ENCODE measurements at regions not wholly inside any gene's neighbourhood (a gene's known extent, or its start where the extent isn't known, plus 50 kb on each side); places are given as distances from the start of the nearest gene placed in this dataset.
"Not testable (repeated sequence)": the region's sequence is repeated elsewhere in the genome, so short reads cannot be mapped to it uniquely, and the experiment has no call there.

DNA sequence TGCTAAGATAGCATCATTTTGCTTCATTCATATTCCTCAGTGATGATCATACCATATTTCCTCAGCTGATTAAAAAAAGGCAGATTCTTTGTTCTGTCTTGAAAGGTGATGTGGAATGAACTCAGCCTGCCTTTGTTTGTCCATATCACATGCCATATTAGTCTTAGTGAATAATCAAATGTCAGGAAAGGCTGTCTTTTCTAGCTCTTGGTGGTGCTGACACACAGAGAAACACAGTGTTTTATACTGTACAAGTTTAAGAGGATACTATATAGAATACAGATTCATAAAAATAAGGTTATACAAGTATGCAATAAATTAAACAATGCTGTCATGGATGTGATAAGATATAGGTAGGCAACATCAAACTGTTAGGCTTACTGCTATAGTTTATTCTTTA lies 97.1 kb upstream of the FAM98A start:
- TF ChIP-seq, protein P1, sequence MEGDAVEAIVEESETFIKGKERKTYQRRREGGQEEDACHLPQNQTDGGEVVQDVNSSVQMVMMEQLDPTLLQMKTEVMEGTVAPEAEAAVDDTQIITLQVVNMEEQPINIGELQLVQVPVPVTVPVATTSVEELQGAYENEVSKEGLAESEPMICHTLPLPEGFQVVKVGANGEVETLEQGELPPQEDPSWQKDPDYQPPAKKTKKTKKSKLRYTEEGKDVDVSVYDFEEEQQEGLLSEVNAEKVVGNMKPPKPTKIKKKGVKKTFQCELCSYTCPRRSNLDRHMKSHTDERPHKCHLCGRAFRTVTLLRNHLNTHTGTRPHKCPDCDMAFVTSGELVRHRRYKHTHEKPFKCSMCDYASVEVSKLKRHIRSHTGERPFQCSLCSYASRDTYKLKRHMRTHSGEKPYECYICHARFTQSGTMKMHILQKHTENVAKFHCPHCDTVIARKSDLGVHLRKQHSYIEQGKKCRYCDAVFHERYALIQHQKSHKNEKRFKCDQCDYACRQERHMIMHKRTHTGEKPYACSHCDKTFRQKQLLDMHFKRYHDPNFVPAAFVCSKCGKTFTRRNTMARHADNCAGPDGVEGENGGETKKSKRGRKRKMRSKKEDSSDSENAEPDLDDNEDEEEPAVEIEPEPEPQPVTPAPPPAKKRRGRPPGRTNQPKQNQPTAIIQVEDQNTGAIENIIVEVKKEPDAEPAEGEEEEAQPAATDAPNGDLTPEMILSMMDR (IDR thresholded peaks at IDR 0.05) = no peak
- no peak for TF ChIP-seq POLR2A (IDR thresholded peaks at IDR 0.05)
- ATAC-seq (no peak), DNase-seq (no peak)
- Histone ChIP-seq H3K36me3 (no peaks in the 10 kb centered on the region), H3K27me3 (no peaks in the 10 kb centered on the region), H3K4me3 (no peak overlapping the region), H3K27ac (no peak overlapping the region), H3K9me3 (no peaks in the 10 kb centered on the region), H3K4me1 (no peaks in the 10 kb centered on the region)
- intact Hi-C loops (cut with DNase I) = no loop called here

DNA sequence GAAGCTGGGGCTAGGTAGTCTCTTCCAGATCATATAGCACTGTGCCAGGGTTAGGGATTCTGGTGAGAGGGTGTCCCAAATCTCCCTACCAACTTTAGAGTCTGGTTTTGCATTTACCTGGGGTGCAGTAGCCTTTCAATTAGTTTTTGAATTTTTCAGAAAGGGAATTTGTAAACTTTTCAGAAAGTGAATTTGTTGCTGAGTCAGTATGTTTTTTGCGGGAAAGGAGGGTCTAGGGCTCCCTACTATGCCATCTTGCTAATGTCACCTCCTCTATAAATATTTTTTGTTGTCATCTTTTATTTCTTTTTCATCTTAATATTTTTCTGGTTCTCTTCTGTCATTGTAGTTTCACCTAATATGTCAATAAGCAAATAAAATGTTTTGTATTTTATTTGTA lies 95.8 kb upstream of the FAM98A start:
- WGBS (ENCODE audit: insufficient coverage, low coverage, low lambda C conversion rate, missing lambda C conversion rate) = 63% methylated on average over 1 of the region's 1 CpG
- no peaks in the 10 kb centered on the region for H3K36me3 ChIP-seq
- no peak overlapping the region for H3K27ac ChIP-seq
- TF ChIP-seq POLR2A (IDR thresholded peaks at IDR 0.05) = no peak
- TF ChIP-seq, protein P1 (IDR thresholded peaks at IDR 0.05) = no peak
- H3K4me1 ChIP-seq = no peaks in the 10 kb centered on the region
- H3K27me3 ChIP-seq = no peaks in the 10 kb centered on the region
- H3K9me3 ChIP-seq = no peaks in the 10 kb centered on the region
- ATAC-seq (no peak), DNase-seq (no peak)
- H3K4me3 ChIP-seq = no peak overlapping the region
- intact Hi-C loops (cut with DNase I) = no loop called here

DNA sequence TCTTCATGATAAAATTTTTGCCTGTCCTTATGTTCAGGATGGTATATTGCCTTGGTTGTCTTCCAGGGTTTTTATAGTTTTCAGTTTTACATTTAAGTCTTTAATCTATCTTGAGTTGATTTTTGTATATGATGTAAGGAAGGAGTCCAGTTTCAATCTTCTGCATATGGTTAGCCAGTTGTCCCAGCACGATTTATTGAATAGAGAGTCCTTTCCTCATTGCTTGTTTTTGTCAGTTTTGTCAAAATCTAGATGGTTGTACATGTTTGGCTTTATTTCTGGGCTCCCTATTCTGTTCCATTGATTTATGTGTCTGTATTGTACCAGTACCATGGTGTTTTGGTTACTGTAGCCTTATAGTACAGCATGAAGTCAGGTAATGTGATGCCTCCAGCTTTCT lies 91.6 kb upstream of the FAM98A start:
- H3K27ac ChIP-seq; intact Hi-C loops (cut with DNase I); H3K4me1 ChIP-seq; H3K27me3 ChIP-seq; H3K36me3 ChIP-seq; DNase-seq; H3K9me3 ChIP-seq; ATAC-seq; H3K4me3 ChIP-seq: not testable (repeated sequence)
- WGBS (ENCODE audit: insufficient coverage, low coverage, low lambda C conversion rate, missing lambda C conversion rate) = 75% methylated on average over 1 of the region's 1 CpG

DNA sequence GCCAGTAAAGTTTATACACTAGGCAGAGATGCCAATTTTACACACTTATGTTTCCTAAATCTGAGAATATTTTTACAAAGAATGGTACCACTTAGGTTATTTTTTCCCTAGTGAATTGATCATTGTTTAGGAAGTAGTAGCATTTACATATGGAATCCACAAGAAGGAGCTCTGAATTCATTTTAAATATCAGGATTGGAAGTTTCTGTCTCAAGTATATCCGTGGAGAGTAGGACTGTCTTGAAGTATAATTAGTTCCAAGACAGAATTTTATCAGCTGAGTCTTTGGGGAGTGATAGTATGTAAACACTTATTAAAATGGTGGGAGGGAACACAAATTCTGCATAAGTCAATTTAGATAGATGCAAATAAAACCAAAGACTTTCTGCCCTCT lies 82.3 kb upstream of the FAM98A start:
- no peak for TF ChIP-seq POLR2A (IDR thresholded peaks at IDR 0.05)
- TF ChIP-seq, protein P1 (IDR thresholded peaks at IDR 0.05) = no peak
- Histone ChIP-seq H3K36me3 (no peaks in the 10 kb centered on the region), H3K27ac (no peak overlapping the region), H3K9me3 (no peaks in the 10 kb centered on the region), H3K4me3 (no peak overlapping the region), H3K27me3 (no peaks in the 10 kb centered on the region), H3K4me1 (no peaks in the 10 kb centered on the region)
- ATAC-seq (peak in 2 of 4 donors; percentile 23 to 28), DNase-seq (no peak)
- intact Hi-C loops (cut with DNase I) = no loop called here
- WGBS (ENCODE audit: insufficient coverage, low coverage, low lambda C conversion rate, missing lambda C conversion rate) = 7% methylated on average over 1 of the region's 1 CpG

DNA sequence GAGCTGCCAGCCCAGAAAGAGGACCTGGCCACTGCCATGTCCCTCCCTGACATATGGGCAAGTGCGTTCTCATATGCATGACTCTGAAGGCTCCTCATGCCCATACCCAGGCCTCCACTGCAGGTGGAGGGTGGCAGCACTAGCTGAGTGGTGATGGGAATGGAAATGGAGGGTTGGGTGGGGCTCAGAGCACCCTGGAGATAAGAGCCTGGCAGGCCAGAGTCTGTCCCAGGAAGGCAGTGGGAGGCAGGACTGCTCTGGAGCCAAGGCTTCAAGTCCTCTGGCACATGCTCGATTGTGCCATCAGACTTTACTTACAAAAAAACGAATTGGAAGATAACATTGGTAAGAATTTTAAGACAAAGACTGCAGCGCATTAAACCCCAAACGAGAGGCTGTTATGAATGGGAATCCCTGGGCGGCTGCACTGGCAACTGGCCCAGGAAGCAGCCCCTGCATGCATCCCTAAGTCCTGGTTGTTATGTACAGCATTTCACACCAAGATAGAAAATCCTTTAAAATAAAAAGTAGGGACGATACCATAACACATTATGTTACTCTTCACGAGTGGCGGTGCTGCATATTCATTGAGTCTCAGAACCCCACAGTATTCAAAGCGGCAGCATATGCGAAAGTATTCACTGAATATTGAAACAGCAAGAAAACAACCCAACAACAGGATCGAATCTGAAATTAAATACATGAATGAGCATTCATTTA lies 81.7 kb upstream of the FAM98A start:
- TF ChIP-seq, protein P1 (IDR thresholded peaks at IDR 0.05) = no peak
- no peak for TF ChIP-seq POLR2A (IDR thresholded peaks at IDR 0.05)
- Histone ChIP-seq H3K36me3 (no peaks in the 10 kb centered on the region), H3K4me3 (no peak overlapping the region), H3K4me1 (no peaks in the 10 kb centered on the region), H3K27me3 (no peaks in the 10 kb centered on the region), H3K9me3 (no peaks in the 10 kb centered on the region), H3K27ac (no peak overlapping the region)
- ATAC-seq (no peak), DNase-seq (no peak)
- intact Hi-C loops (cut with DNase I) = no loop called here
- 48% methylated on average over 11 of the region's 12 CpGs for WGBS (ENCODE audit: insufficient coverage, low coverage, low lambda C conversion rate, missing lambda C conversion rate)

Data from right lobe of liver (tissue), 6 donors.